HepG2 (cell line): ENCODE measurements at regions not wholly inside any gene's neighbourhood (a gene's known extent, or its start where the extent isn't known, plus 50 kb on each side); places are given as distances from the start of the nearest gene placed in this dataset.

Experiments
- ATAC-seq: fragments of 200-7000 bp; cut with Tn5 transposase; 3 replicates; pipeline ENCODE4 v1.9.1; 2020; ENCODE audit warnings: mild to moderate bottlenecking, moderate library complexity
- BruUV-seq: library from RNA; stranded (reverse); fragments of 400-500 nt; replicated peaks from 2 replicates; lab custom pipeline; 2021; lab: Mats Ljungman, UMichigan
- CTCF ChIA-PET: fragments of 300-600 bp; formaldehyde crosslinking; extraction: SDS; loops from one replicate; lab custom pipeline; 2021; ENCODE audit warnings: low total read pairs, inconsistent platforms, low intra/inter-chr PET ratio; lab: Yijun Ruan, JAX
- POLR2A ChIA-PET: fragments of 350-600 bp; sonication (Branson Sonifier 250); formaldehyde crosslinking; loops from one replicate; lab custom pipeline; 2020; ENCODE audit warnings: antibody characterized with exemption, inconsistent platforms; lab: Yijun Ruan, JAX
- DNase-seq: peaks from one replicate; pipeline ENCODE4 v3.0.0-alpha.2; 2015; ENCODE audit warnings: low spot score
- FAIRE-seq: peaks from 3 replicates; lab custom pipeline; 2011; peaks lifted over from hg19 to GRCh38; lab: Jason Lieb, UNC
- H2AFZ ChIP-seq: one replicate; pipeline ENCODE4 v1.6.1; 2011; ENCODE audit warnings: low read length, inconsistent platforms
- H3K27ac ChIP-seq: fragments of 300-600 bp; 3 replicates; pipeline ENCODE4 v1.8.0; 2011; ENCODE audit warnings: mixed run types, mild to moderate bottlenecking, mixed read lengths, low read length, inconsistent platforms; ENCODE audit not compliant: insufficient read depth; ENCODE audit errors: extremely low read length
- H3K27me3 ChIP-seq, 2 experiments: fragments of 200-600 bp in 1 of 2; 2 replicates in 1 of 2; 3 replicates in 1 of 2; pipeline versions ENCODE4 v1.6.0 to v1.8.0; 2011; ENCODE audit warnings: low read length in 2 of 2, mild to moderate bottlenecking in 2 of 2, moderate library complexity in 2 of 2, inconsistent platforms in 1 of 2; ENCODE audit not compliant: insufficient read depth in 2 of 2, control insufficient read depth in 1 of 2
- H3K36me3 ChIP-seq, 2 experiments: fragments of 200-600 bp in 1 of 2; replicated peaks in 1 of 2; 2 replicates in 1 of 2; 3 replicates in 1 of 2; pipeline versions ENCODE4 v1.5.1 to v1.8.0; 2011; ENCODE audit warnings: low read length in 2 of 2, inconsistent platforms in 1 of 2; ENCODE audit not compliant: insufficient read depth in 2 of 2, control insufficient read depth in 1 of 2
- H3K4me1 ChIP-seq: 2 replicates; pipeline ENCODE4 v1.5.1; 2012; ENCODE audit warnings: low read length, inconsistent platforms; ENCODE audit not compliant: insufficient read depth
- H3K4me2 ChIP-seq: 2 replicates; pipeline ENCODE4 v1.6.0; 2011; ENCODE audit warnings: low read depth, low read length, inconsistent platforms
- H3K4me3 ChIP-seq, 3 experiments: fragments of 200-600 bp in 1 of 3; sonication (generic), shearing (Covaris generic) in 1 of 3; replicated peaks in 1 of 3; 2 replicates each; pipeline ENCODE4 v1.5.1; 2011 to 2016; ENCODE audit warnings: low read length in 3 of 3, inconsistent platforms in 2 of 3, low read depth in 2 of 3, mild to moderate bottlenecking in 2 of 3, control low read depth in 1 of 3, mixed read lengths in 1 of 3; ENCODE audit not compliant: insufficient read depth in 1 of 3
- H3K79me2 ChIP-seq: one replicate; pipeline ENCODE4 v1.6.1; 2011; ENCODE audit warnings: low read length, inconsistent platforms; ENCODE audit not compliant: insufficient read depth
- H3K9ac ChIP-seq: 2 replicates; pipeline ENCODE4 v1.6.0; 2011; ENCODE audit warnings: mild to moderate bottlenecking, low read depth, low read length, inconsistent platforms; ENCODE audit not compliant: insufficient read depth
- H3K9me3 ChIP-seq: 2 replicates; pipeline ENCODE4 v1.5.1; 2012; ENCODE audit warnings: mild to moderate bottlenecking, low read length
- H4K20me1 ChIP-seq: 2 replicates; pipeline ENCODE4 v1.6.0; 2011; ENCODE audit warnings: inconsistent platforms, mild to moderate bottlenecking, low read length, moderate library complexity; ENCODE audit not compliant: insufficient read depth
- E2F2 ChIP-seq: sonication (generic); formaldehyde crosslinking; IDR thresholded peaks from 2 replicates; pipeline ENCODE4 v1.4.0; 2020; ENCODE audit warnings: missing genetic modification reagents, borderline replicate concordance
- ELF3 ChIP-seq: IDR thresholded peaks from 2 replicates; pipeline ENCODE4 v1.6.1; 2016; ENCODE audit warnings: missing genetic modification reagents, missing compliant biosample characterization
- FOXP4 ChIP-seq: sonication (generic); formaldehyde crosslinking; IDR thresholded peaks from 2 replicates; pipeline ENCODE4 v1.4.0; 2020; ENCODE audit warnings: missing genetic modification reagents
- HIVEP1 ChIP-seq: sonication (generic); formaldehyde crosslinking; IDR thresholded peaks from 2 replicates; pipeline ENCODE4 v1.4.0; 2020; ENCODE audit warnings: mild to moderate bottlenecking, missing genetic modification reagents
- IRF2 ChIP-seq: IDR thresholded peaks from 2 replicates; pipeline ENCODE4 v1.6.1; 2018; ENCODE audit warnings: missing genetic modification reagents, missing compliant biosample characterization
- KDM2A ChIP-seq: sonication (generic); formaldehyde crosslinking; IDR thresholded peaks from 2 replicates; pipeline ENCODE4 v1.4.0; 2020; ENCODE audit warnings: low read depth, missing genetic modification reagents, borderline replicate concordance
- KMT2B ChIP-seq: IDR thresholded peaks from 2 replicates; pipeline ENCODE4 v1.6.1; 2016; ENCODE audit warnings: missing genetic modification reagents, missing compliant biosample characterization
- MATR3 ChIP-seq: sonication (generic); formaldehyde crosslinking; IDR thresholded peaks from 2 replicates; pipeline ENCODE4 v1.4.0; 2020; ENCODE audit warnings: missing genetic modification reagents
- RXRA ChIP-seq: sonication (generic); formaldehyde crosslinking; IDR thresholded peaks from 2 replicates; pipeline ENCODE4 v1.5.1; 2020; ENCODE audit warnings: missing genetic modification reagents
- SRY ChIP-seq: sonication (generic); formaldehyde crosslinking; IDR thresholded peaks from 2 replicates; pipeline ENCODE4 v1.8.0; 2022; ENCODE audit warnings: mild to moderate bottlenecking, missing genetic modification reagents
- TRIM24 ChIP-seq: sonication (generic); formaldehyde crosslinking; IDR thresholded peaks from 2 replicates; pipeline ENCODE4 v1.8.0; 2022; ENCODE audit warnings: mild to moderate bottlenecking, missing genetic modification reagents
- YEATS4 ChIP-seq: sonication (generic); formaldehyde crosslinking; IDR thresholded peaks from 2 replicates; pipeline ENCODE4 v1.4.0; 2020; ENCODE audit warnings: missing genetic modification reagents, borderline replicate concordance
- ZFP62 ChIP-seq: sonication (generic); formaldehyde crosslinking; IDR thresholded peaks from 2 replicates; pipeline ENCODE4 v1.4.0; 2020; ENCODE audit warnings: missing genetic modification reagents
- ZNF124 ChIP-seq: sonication (generic); formaldehyde crosslinking; IDR thresholded peaks from 2 replicates; pipeline ENCODE4 v1.4.0; 2020; ENCODE audit warnings: missing genetic modification reagents
- ZNF224 ChIP-seq: sonication (generic); formaldehyde crosslinking; IDR thresholded peaks from 2 replicates; pipeline ENCODE4 v1.5.0; 2020; ENCODE audit warnings: mild to moderate bottlenecking, missing genetic modification reagents
- ZNF253 ChIP-seq: sonication (generic); formaldehyde crosslinking; IDR thresholded peaks from 2 replicates; pipeline ENCODE4 v1.8.0; 2022; ENCODE audit warnings: mild to moderate bottlenecking, missing genetic modification reagents, borderline replicate concordance
- ZNF576 ChIP-seq: sonication (generic); formaldehyde crosslinking; IDR thresholded peaks from 2 replicates; pipeline ENCODE4 v1.4.0; 2020; ENCODE audit warnings: mild to moderate bottlenecking, missing genetic modification reagents
- ZNF703 ChIP-seq: sonication (generic); formaldehyde crosslinking; IDR thresholded peaks from 2 replicates; pipeline ENCODE4 v1.5.1; 2020; ENCODE audit warnings: missing genetic modification reagents, mild to moderate bottlenecking, moderate library complexity, borderline replicate concordance
- ZNF792 ChIP-seq: IDR thresholded peaks from 2 replicates; pipeline ENCODE4 v1.6.1; 2016
- ZZZ3 ChIP-seq: sonication (generic); formaldehyde crosslinking; IDR thresholded peaks from 2 replicates; pipeline ENCODE4 v1.4.0; 2020; ENCODE audit warnings: missing genetic modification reagents, mild to moderate bottlenecking, borderline replicate concordance
- WGBS: methylation state at CpG from one replicate; pipeline ENCODE4 v1.1.6; 2017; ENCODE audit warnings: low lambda C conversion rate; 5-methylcytosine and 5-hydroxymethylcytosine counted together
- in situ Hi-C: cut with HindIII; loops from 2 replicates; pipeline ENCODE4 v1.10.0; 2017; ENCODE audit warnings: low pct_unique_long_range_greater_than_20kb; ENCODE audit not compliant: extremely low pct_ligation_motif_present
- intact Hi-C: fragments of 100-400 bp; cut with micrococcal nuclease; formaldehyde crosslinking; loops from one replicate; pipeline ENCODE4 v1.10.0; 2022; ENCODE audit not compliant: unreplicated experiment

GRCh38 chr13:34869696-34870095, 72.4 kb upstream of the NBEA start:
- no peak overlapping the region for H3K9ac ChIP-seq
- H3K4me1 ChIP-seq = no peaks in the 10 kb centered on the region
- no peak overlapping the region for H2AFZ ChIP-seq
- TF ChIP-seq ELF3 (no peak), ZNF576 (no peak), YEATS4 (no peak), KMT2B (CRISPR knock-in tag) (no peak), ZFP62 (no peak), KDM2A (CRISPR knock-in tag) (no peak), FOXP4 (CRISPR knock-in tag) (no peak), SRY (CRISPR knock-in tag) (no peak), IRF2 (no peak), ZNF253 (no peak), ZNF124 (CRISPR knock-in tag) (no peak), HIVEP1 (CRISPR knock-in tag) (no peak), ZNF792 (CRISPR knock-in tag) (no peak), MATR3 (CRISPR knock-in tag) (no peak), ZZZ3 (CRISPR knock-in tag) (no peak), ZNF703 (CRISPR knock-in tag) (no peak), RXRA (CRISPR knock-in tag) (no peak), E2F2 (CRISPR knock-in tag) (no peak), ZNF224 (CRISPR knock-in tag) (no peak), TRIM24 (no peak)
- in situ Hi-C loops = no loop called here
- H3K9me3 ChIP-seq = no peaks in the 10 kb centered on the region
- ATAC-seq = no peak
- no TSS peak for BruUV-seq
- no peak overlapping the region for H3K27ac ChIP-seq
- ChIA-PET CTCF (no interaction called here), POLR2A (no interaction called here)
- H3K79me2 ChIP-seq = no peaks in the 10 kb centered on the region
- H3K36me3 ChIP-seq = no peaks in the 10 kb centered on the region
- H4K20me1 ChIP-seq = no peaks in the 10 kb centered on the region
- DNase-seq = no peak
- 19% methylated on average over 2 of the region's 2 CpGs for WGBS
- H3K4me3 ChIP-seq = no peak overlapping the region
- 0 out of 5 replicates have a peak, but pooled peaks cover 0 to 3% of the 10 kb centered on the region in 2 experiments for H3K27me3 ChIP-seq
- no peak overlapping the region for H3K4me2 ChIP-seq
- no peak for FAIRE-seq
- intact Hi-C loops = no loop called here
